ENCODE measurements at regions not wholly inside any gene's neighbourhood (a gene's known extent, or its start where the extent isn't known, plus 50 kb on each side); places are given as distances from the start of the nearest gene placed in this dataset.

DNA sequence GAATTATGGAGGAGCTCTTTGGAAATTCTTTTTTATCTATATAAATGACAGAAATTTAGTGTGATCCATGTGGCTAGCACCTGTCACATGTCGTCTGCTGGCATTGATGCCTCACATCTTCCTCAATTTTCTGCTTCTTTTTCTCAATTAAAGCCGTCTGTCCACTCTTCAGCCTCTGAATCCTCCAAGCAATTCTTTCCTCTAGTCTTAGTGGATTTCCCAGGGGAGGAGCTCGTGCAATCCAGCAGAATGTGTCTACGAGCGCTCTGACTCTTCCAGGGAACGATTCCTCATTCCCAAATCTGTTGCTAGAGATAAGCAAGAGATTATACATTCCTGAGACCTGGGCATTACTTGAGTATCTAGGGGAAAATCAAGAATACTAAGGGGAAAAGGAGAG, 176.6 kb downstream of the EMP1 start:
- intact Hi-C loops (cut with DNase I): no loop called here

DNA sequence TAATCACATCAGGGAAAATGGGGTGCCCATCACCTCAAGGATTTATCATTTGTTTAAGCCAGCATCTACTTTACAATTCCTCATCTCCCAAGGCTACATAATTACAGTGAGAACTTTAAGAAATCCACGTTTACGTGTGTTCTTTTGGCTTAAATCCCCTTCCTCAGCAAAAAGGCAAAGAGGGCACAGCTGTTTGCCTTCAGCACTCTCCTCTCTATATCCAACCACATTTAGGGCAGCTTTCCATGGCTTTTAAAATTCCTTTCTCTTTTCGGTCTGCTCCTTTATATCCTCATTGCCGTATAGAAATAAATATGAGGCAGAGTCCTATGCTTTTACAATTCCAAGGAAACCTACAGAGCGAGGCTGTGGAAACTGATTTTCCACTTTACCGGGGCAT, 175.9 kb downstream of the EMP1 start:
- intact Hi-C loops (cut with DNase I): no loop called here
- no peak for DNase-seq

More for the DNA sequence above, 176.6 kb downstream of the EMP1 start:
- no peak for DNase-seq

DNA sequence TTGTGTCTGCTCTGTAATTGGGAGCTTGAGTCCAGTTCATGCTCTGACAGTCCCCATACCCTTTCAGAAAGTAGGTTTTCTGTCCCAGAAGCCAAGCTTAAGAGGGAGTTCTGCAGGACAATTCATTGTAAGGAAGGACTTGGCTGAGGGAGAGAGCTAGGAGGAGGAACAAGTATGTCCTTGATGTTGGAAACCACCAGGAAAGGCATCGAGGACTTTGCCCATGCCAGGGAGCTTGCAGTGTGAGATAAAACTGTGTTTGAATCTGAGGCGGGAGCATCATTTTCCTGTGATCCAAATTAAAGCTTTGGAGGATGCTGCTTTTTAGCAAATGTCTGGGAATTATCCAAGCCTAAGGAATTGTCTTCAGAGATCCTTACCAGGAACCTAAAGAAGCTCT, 175.3 kb downstream of the EMP1 start:
- DNase-seq: no peak
- intact Hi-C loops (cut with DNase I): no loop called here

DNA sequence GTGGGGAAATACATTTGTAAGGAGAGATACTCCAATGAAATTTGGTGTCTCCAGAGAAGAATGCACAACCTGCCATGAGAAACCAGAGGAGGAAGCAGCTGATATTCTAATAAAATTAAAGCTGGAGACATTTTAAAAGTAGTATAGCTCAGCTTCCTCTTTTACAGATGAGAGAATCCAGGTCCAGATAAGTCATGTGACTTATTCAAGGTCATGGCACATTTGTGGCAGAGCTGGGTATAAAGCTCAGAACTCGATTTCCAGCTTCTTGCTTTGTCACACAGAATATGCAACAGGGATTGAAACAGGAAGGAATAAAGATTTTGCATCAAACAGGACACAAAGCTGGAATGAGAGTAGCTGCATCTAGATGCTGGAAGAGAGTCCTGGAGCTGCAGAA, 174.8 kb downstream of the EMP1 start:
- intact Hi-C loops (cut with DNase I): no loop called here
- DNase-seq: no peak

DNA sequence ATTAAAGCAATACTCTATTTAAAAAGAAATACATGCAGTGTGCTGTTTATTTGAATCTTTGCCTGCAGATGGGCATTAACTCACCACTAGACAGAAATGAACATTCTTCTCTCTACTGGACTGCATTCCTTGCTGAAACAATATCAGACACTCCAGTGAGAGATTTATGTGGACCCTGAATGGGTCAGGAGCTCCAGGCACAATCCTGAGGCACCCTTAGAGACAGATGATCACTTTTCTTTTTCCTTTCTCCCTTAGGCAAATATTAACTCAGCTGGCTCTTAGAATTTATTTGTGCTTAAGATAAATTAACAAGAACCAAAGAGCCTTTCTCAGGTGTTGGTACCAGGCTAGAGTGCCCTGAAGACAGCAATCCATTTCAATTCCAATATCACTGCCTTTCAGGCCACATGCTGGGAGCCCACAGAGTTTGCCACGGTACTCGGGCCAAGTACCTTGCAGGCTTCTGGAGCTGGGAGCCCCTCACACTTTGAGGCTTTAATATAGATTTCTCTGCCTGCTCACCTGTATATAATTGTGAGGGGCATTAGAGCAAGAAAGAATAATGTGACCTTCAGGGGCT, 173.0 kb downstream of the EMP1 start:
- intact Hi-C loops (cut with DNase I): no loop called here
- DNase-seq: no peak

DNA sequence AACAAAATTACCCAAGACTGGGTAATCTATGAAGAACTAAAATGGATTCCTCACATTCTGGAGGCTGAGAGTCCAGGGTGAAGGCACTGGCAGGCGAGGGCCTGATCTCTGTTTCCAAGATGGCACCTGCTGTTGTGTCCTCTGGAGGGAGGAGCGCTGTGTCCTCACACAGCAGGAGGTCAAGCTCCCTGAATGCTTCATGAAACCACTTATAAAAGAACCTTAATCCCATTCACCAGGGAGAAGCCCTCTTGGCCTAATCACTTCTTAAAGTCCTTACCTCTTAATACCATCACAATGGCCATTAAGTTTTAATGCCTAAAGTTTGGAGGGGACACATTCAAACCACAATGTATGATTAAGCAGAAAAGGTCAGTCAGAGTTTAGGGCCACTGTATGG, 172.4 kb downstream of the EMP1 start:
- intact Hi-C loops (cut with DNase I): no loop called here
- no peak for DNase-seq

DNA sequence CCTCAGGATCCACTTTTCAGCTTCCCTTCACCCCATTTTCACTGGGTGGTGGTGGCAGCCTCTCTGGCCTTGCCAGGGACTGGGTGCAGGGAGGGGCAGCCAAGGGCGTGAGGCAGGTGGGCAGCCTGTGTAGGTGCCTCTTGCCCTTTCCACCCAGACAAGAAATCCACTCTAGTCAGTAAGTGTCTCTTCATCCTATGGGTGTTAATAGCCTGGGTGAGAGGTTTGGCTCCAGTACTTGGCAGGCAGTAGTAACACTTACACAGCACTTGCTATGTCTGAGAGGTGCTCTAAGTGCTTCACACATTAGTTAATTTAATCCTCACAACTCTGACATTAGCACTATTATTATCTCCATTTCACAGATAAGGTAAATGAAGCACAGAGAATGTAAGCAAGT, 171.9 kb downstream of the EMP1 start:
- intact Hi-C loops (cut with DNase I): no loop called here
- DNase-seq: no peak

DNA sequence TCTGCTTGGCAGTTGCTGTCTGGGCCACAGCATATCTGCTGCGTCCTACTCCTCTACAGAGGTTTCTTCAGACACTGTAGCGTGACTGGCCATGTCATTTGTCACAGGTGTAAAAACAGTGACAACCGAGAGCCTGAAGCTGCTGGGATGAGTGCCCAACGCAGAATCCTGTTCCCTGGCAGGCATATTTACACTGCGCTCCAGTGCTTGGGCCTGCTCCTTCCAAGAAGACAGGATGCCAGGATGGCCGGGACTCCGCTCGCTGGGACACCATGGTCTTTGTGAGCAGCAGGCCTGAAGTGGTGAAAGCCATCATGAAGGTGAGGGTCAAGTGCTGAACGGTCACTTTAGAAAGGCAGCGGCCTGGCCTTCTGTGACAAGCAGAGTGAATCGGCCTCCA, 171.4 kb downstream of the EMP1 start:
- intact Hi-C loops (cut with DNase I): no loop called here
- DNase-seq: peak in 6 of 10 donors; percentile 16 to 88 (median 58)

DNA sequence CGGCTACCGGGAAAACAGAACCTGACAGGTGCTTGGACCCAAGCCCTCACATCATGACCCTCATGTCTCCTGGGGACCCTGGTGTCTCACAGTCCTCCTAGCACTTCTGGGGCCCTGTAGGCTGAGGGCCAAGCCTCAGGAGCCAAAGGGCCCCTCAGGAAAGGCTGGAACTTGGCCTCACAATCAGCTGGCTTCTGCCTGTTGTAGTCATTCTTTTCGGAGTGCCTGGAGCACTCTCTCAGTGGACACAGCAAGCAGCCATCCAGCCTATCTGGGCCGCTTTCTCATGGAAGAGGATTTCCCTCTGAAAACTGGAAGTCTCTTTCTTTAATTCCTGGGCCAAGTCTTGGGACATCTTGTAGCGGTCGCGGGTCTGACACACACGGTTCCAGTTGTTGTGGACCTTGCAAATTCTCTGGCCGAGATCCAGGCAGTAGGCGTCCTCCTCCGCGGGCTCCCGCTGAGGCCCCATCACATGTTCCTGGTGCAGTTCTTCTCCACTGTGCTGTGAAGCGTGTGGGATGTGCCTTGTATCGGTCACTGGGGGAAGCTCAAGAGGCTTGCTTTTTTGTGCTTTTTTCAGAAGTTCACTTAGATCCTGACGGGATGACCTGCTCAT, 169.3 kb downstream of the EMP1 start:
- intact Hi-C loops (cut with DNase I): no loop called here
- peak in 6 of 10 donors; percentile 17 to 86 (median 39) for DNase-seq

DNA sequence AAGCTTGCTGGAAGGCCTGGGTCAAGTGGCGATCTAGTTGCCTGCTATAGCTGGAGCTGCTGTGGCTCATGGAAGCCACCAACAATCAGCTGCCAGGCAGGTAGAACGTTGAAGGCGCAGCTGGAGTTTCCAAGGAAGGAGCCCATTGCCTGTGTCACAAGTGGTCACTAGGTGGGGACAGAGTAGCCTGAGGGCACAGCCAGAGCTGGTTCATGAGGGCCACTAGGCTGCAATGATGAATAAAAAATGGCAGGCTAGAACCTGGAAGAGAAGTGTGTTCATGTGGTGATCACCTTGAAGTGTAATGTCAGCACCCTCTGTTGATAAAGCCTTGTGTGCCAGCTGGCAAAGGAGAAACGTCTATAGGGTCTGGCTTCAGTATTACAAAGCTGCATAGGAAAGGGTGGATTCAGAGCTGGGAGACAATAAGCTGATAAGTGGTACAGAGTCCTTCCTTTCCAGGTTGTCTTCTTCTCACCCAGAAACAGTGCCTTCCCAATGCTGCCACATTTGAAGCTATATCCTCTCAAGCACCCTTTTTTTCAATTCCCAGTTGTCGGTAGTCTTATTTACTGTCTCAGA, 165.8 kb downstream of the EMP1 start:
- intact Hi-C loops (cut with DNase I): loop anchor here (1.0 to 5.0 kb wide), 3 partner anchors 172 to 805 kb away; no protein-coding TSS in a partner anchor
- peak in 7 of 10 donors; percentile 38 to 90 (median 71) for DNase-seq

DNA sequence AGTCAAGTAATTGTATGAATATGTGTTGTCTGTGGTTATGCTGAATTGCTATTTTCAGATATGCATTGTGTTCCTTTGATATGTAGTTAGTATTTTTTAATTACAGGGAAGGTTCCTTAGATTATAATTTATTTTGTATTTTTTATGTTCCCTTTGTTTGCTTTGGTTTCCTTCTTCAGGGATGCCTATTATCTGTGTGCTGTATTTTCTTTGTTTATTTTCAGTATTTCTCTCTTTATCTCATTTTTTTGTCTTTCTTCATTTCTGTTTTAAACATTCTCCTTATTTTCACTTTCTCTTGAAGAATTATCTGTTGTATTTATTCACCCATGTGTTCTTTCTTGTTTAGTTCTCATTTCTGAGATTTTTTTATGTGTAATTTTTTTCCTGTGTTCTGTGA, 163.1 kb downstream of the EMP1 start:
- intact Hi-C loops (cut with DNase I): loop anchor here (5.0 kb wide), 1 partner anchor 808 kb away; no protein-coding TSS in a partner anchor
- DNase-seq: no peak

DNA sequence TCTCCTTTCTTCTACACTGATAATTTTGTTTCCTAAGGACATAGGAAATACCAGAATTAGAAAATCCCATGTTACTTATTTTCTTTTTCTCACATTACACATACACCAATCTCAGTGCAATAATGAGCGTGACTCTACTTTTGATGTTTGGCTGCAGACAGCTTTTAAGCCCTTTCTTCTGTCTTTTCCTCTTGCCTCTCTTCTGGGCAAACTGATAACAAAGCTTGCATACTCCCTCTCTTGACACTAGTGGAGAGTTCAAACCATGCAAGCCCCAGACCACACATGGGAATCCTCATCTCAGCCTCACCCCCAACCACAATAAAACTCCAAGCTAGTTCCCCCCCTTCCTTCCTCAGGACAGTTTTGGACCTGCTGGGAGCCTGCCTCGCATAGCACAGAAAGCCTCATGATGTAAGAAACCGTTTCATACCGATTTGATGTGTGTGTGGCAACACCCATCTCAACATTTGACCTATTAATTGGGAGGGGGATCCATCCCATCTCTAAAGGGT, 161.9 kb downstream of the EMP1 start:
- DNase-seq: no peak
- intact Hi-C loops (cut with DNase I): no loop called here

DNA sequence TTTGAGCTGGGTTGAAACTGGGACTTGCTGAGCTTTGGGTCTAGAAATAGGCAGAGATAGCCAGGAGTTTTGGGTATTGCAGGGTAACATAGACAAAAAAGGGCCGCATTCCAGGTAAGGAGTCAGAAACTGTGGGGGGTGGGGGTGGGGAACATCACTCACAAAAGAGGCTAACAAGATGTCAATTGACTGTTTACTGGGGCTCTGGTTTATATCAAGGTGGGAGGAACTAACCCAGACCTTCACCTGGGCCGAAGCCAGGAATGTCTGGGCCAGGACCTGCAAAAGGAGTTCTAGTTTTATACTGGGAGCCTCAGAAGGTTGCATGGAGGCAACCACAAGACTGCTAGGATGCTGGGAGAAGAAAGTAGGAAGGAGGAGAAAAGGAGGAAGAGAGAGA, 154.4 kb downstream of the EMP1 start:
- intact Hi-C loops (cut with DNase I): no loop called here
- no peak for DNase-seq

DNA sequence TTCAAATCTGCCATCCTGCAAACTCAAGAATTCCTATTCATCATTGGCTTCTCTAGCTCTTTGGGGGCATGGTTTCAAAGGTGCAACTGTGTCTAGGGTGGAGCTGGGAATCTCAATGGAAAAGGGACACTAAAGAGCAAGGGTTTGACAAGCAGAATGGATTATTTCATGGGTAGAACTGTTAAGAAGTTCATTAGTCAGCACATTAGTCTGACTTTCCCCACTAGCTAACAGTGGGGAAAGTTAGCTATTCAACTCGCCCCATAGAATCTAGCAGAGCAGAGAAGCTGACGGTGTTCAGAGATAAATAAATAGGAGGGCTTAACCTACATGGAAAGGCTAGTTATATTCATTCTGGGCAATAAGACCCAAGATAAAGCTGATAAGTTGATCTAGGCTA, 153.9 kb downstream of the EMP1 start:
- intact Hi-C loops (cut with DNase I): no loop called here

DNA sequence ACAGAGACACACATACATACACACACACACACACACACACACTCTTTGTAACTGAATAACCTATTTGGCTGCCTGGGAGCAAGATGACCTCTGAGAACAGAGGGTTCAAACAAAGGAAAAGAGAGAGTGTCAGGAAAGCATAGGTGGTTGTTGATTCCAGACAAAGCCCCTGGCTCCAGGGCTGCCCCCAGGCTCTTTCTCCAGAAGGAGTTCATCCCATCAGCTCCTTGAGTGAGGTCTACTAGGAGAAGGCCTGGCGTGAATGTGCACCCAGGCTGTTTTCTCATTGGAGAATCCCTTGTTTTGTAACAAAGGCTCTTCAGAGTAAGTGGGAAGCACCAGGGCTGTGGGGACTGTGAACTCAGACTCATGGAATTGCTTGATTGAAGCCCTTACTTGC, 151.9 kb downstream of the EMP1 start:
- no peak for DNase-seq
- intact Hi-C loops (cut with DNase I): no loop called here

More for the DNA sequence above, 153.9 kb downstream of the EMP1 start:
- no peak for DNase-seq

DNA sequence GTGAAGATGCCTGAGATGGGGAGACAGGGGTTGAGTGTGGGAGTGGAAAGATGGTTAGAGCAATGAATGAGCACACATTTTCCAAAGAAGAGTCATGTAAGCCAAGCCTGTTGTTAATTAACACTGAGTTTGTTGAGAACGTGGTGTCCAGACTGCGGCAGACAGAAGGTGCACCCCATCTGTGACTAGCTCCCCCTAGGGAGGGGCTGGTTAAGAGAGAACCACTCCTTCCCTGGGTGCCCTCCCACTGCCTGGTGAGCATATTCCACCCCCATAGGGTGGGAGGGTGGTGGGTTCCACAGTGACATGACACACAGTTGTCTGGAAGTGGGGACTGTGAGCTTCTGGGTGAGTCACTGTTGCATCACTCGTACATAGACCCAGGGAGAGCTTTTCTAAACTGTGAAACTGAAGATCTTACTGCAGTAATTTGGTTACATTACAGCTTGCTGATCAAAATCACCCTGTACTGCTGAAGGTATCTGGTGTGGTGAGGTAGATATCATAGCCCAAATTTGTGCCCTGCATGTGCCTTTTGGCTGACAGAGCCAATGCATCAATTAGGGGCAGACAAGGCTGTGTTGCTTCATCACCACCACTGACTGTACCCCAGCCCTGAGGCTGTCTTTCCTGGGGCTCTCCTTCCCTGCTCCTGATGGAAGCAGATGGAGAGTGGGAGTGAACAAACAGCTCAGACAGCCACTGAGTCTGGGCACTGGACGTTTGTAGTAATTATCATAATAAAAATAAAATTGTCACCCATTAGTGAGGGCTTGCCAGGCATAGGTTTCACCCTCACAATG, 150.9 kb downstream of the EMP1 start:
- intact Hi-C loops (cut with DNase I): no loop called here
- peak in 9 of 10 donors; percentile 26 to 94 (median 55) for DNase-seq

DNA sequence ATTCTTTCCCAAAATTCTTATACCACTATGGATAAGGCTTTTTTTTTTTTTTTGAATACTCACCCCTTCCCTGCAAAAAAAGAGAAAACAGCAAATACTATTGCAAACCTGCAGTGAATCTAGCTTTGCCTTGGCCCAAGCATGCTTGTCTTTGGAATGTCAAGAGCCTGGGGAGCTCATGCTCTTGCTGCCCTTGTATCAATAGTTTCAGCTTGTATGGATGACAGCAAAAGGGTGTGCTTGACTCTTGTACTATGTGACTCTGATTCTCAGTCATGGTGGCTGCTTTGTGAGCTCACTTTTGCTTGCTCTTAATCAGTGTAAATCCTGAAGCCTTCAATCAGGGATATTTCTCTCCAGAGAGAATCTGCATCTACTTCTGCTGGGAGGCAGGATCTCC, 149.2 kb downstream of the EMP1 start:
- intact Hi-C loops (cut with DNase I): no loop called here
- no peak for DNase-seq

DNA sequence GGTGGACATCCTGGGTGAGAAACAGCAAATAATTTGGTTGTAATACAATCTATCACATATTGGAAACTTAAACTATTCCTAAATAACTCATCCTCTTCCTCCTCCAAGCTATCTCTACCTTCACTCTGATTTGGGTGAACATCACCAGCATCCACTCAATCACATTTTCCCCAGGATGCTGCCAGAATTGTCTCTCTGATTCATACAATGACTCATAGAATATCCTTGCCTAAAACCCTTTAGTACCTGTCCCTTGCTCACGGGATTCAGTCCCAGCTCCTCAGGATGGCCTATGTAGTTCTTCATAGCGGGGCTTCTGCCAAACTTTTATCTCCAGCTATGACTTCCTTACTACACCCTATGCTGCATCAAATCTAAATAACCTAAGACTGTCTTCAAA, 146.8 kb downstream of the EMP1 start:
- no peak for DNase-seq
- intact Hi-C loops (cut with DNase I): no loop called here

DNA sequence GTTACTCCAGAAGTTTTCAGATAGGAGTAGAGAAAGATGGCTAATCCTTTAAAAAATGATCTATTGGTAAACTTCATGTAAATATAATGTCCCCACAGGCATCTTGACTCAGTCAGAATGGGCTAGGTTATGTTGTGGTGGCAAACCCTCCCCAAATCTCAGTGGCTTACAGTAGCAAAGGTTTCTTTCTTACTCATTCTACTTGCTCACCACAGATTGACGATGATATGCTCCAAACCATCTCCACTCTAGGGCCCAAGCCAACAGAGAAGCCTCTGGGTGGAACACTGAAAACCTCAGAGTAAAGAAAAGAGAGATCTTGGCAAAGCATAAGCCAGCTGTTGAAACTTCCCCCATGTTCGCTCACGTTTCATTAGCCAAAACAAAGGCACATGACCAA, 146.4 kb downstream of the EMP1 start:
- DNase-seq: no peak
- intact Hi-C loops (cut with DNase I): no loop called here

DNA sequence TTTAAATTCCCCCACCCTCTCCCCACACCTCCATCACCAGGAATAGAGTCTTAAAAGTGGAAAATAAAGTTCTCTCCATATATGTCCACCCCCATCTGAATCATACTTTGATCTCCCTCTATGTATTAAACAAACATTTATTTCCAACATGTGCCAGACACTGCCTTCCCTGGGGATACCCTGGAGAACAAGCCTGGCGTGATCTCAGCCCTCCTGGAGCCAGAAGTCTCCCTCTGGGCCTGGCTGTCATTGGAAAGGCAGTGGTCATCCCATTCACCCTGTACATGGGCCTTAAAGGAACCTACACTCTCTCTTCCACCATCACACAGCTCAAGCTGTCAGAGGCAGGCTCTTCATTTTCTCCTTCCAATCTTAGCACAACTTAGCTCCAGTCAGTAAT, 143.6 kb downstream of the EMP1 start:
- DNase-seq: no peak
- intact Hi-C loops (cut with DNase I): no loop called here

DNA sequence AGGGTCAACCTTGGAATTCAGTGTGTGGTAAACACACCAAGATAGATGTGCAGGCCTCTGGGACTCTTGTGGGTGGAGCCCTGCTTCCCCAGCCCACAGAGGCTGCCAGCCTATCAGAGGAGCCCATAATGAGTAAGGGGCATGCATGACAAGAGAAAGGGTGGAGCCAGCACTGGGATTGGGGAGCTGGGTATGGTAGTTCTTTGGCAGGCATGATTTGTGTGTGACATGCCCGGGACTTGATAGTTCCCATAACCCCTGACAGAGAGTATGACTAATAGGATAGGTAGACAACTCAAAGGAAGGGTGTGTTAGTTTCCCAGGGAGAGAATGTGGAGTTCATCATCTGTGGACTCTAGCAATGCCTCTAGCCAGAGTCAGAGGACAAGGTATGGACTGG, 143.0 kb downstream of the EMP1 start:
- intact Hi-C loops (cut with DNase I): no loop called here

More for the DNA sequence above, 143.0 kb downstream of the EMP1 start:
- DNase-seq: no peak
